BJ (cell line): ENCODE measurements at regions not wholly inside any gene's neighbourhood (a gene's known extent, or its start where the extent isn't known, plus 50 kb on each side); places are given as distances from the start of the nearest gene placed in this dataset.

Experiments
- CTCF ChIA-PET: fragments of 350-600 bp; formaldehyde crosslinking; extraction: SDS; loops from one replicate; lab custom pipeline; 2021; ENCODE audit warnings: antibody characterized with exemption, inconsistent platforms; lab: Yijun Ruan, JAX
- POLR2A ChIA-PET: fragments of 300-600 bp; sonication (Branson Sonifier 250); formaldehyde crosslinking; extraction: SDS; loops from one replicate; lab custom pipeline; 2021; ENCODE audit warnings: antibody characterized with exemption; lab: Charles Lee
- DNase-seq: peaks from one replicate; pipeline ENCODE4 v3.0.0-alpha.2; 2011; ENCODE audit warnings: low read depth
- H3K27me3 ChIP-seq: 2 replicates; pipeline ENCODE4 v1.6.0; 2011; ENCODE audit warnings: low read length; ENCODE audit not compliant: control insufficient read depth, insufficient read depth
- H3K36me3 ChIP-seq: 2 replicates; pipeline ENCODE4 v1.5.1; 2011; ENCODE audit warnings: low read length; ENCODE audit not compliant: control insufficient read depth, insufficient read depth
- H3K4me3 ChIP-seq: 2 replicates; pipeline ENCODE4 v1.5.1; 2011; ENCODE audit warnings: low read depth, mild to moderate bottlenecking, control low read depth, low read length
- TF ChIP-seq, protein P1 (sequence below): IDR thresholded peaks from 2 replicates; pipeline ENCODE4 v1.5.1; 2011; ENCODE audit warnings: low read depth, mild to moderate bottlenecking, control low read depth, inconsistent platforms, low read length, moderate library complexity; ENCODE audit not compliant: insufficient read depth

DNA sequence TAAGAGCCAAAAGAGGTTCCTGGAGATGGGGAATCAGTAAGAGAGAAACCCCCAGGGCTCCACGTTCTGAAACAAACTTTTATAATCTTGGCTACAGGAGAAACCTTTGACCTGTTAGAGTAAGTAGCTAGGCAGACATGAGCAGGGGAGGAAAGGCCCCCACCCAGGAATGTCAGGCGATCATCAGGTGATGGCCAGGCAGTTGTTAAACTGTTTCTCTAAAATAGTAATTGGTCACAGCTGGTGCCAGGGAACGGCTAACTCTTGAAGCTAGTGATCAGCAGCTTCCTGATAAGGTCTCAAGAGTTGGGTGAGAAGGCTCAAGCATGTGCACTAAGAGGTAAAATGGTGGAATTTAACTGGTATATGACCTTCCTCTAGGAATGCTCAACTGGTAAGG, 263.8 kb downstream of the HDGFL1 start:
- no peaks in the 10 kb centered on the region for H3K36me3 ChIP-seq
- TF ChIP-seq, protein P1, sequence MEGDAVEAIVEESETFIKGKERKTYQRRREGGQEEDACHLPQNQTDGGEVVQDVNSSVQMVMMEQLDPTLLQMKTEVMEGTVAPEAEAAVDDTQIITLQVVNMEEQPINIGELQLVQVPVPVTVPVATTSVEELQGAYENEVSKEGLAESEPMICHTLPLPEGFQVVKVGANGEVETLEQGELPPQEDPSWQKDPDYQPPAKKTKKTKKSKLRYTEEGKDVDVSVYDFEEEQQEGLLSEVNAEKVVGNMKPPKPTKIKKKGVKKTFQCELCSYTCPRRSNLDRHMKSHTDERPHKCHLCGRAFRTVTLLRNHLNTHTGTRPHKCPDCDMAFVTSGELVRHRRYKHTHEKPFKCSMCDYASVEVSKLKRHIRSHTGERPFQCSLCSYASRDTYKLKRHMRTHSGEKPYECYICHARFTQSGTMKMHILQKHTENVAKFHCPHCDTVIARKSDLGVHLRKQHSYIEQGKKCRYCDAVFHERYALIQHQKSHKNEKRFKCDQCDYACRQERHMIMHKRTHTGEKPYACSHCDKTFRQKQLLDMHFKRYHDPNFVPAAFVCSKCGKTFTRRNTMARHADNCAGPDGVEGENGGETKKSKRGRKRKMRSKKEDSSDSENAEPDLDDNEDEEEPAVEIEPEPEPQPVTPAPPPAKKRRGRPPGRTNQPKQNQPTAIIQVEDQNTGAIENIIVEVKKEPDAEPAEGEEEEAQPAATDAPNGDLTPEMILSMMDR, result no peak
- ChIA-PET POLR2A (interaction anchor here (0.6 kb wide), 1 partner anchor 74 kb away, joined by 4 read pairs; no protein-coding TSS in a partner anchor), CTCF (interaction anchor here (1.0 kb wide), 1 partner anchor 12 kb away, joined by 4 read pairs; no protein-coding TSS in a partner anchor)
- no peak for DNase-seq
- H3K27me3 ChIP-seq, result no peaks in the 10 kb centered on the region
- no peak overlapping the region for H3K4me3 ChIP-seq

DNA sequence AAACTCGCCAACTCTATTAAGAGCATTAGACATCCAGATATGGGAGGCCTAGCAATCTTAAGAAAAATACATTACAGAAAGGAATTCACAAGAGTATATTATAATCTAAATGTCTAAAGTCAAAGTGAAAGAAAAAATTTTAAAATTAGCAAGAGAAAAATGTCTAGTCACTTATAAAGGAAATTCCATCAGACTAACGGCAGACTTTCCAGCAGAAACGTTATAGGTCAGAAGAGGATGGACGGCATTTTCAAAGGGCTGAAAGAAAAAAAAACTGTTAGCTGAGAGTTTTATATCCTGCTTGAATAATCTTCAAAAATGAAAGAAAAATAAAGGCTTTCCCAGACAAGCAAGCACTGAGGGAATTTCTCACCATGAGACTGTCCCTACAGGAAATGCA, 269.0 kb downstream of the HDGFL1 start:
- no peaks in the 10 kb centered on the region for H3K27me3 ChIP-seq
- ChIA-PET CTCF (no interaction called here), POLR2A (no interaction called here)
- no peak overlapping the region for H3K4me3 ChIP-seq
- DNase-seq, result no peak
- TF ChIP-seq, protein P1, result no peak
- no peaks in the 10 kb centered on the region for H3K36me3 ChIP-seq

DNA sequence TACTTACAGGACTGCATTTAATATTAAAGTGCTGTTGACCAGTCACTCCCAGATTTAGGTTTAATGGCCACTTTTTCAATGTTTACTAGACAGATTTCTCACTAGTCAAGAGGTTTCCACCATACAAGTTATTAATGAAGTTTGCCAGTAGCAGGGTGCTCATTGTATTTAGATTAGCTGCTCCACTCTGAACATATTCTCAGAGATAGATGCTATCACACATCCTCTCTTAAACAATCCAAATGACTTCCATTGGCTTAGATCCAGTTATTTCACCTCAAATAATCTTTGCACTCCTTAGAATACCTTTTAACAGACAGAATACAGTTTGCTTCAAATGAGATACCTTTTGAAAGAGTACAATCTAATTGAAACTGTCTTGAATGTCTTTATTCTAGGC, 276.1 kb downstream of the HDGFL1 start:
- POLR2A ChIA-PET, result no interaction called here
- TF ChIP-seq, protein P1, result no peak
- H3K4me3 ChIP-seq, result no peak overlapping the region
- CTCF ChIA-PET, result interaction anchor here (1.0 kb wide), 1 partner anchor 12 kb away, joined by 4 read pairs; no protein-coding TSS in a partner anchor
- H3K27me3 ChIP-seq, result no peaks in the 10 kb centered on the region
- DNase-seq, result no peak
- H3K36me3 ChIP-seq, result no peaks in the 10 kb centered on the region

DNA sequence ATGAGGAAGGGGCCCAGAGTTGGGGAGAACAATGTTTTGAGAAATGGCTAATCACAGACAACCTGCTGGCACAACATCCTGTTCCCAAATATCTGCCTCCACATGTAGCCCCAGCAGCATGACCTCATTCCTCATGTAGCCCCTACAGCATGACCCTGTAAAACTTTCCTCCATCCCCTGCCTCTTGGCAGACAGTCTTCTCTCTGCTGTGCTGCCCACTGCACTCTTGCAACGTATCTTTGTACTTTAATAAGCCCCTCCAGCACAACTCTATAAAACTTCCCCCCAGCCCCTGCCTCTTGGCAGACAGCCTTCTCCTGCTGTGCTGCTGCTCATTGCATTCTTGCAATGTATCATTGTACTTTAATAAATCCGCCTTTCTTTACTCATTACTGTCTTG, 278.8 kb downstream of the HDGFL1 start:
- DNase-seq, result no peak
- no peak overlapping the region for H3K4me3 ChIP-seq
- ChIA-PET CTCF (no interaction called here), POLR2A (no interaction called here)
- H3K27me3 ChIP-seq, result no peaks in the 10 kb centered on the region
- H3K36me3 ChIP-seq, result no peaks in the 10 kb centered on the region
- TF ChIP-seq, protein P1, result no peak

DNA sequence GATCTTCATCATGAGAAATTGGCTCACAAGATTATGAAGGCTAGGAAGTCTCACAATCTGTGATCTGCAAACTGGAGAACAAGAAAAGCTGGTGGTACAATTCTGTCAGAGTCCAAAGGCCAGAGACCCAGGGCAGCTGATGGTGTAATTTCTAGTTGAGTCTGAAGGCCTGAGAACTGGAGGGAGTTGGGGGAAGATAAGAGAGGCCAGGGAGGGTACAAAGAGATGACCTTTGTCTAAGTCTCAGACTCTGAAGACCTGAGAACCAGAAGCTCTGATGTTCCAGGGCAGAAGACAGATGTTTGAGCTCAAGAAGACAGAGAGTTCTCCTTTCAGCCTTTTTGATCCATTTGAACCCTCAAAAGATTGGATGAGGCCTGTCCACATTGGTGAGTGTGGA, 280.6 kb downstream of the HDGFL1 start:
- TF ChIP-seq, protein P1, result no peak
- POLR2A ChIA-PET, result no interaction called here
- CTCF ChIA-PET, result interaction anchor here (1.4 kb wide), 1 partner anchor 25 kb away, joined by 3 read pairs; no protein-coding TSS in a partner anchor
- H3K4me3 ChIP-seq, result no peak overlapping the region
- no peaks in the 10 kb centered on the region for H3K36me3 ChIP-seq
- no peak for DNase-seq
- no peaks in the 10 kb centered on the region for H3K27me3 ChIP-seq
